ENCODE measurements at regions not wholly inside any gene's neighbourhood (a gene's known extent, or its start where the extent isn't known, plus 50 kb on each side); places are given as distances from the start of the nearest gene placed in this dataset.
"Not testable (repeated sequence)": the region's sequence is repeated elsewhere in the genome, so short reads cannot be mapped to it uniquely, and the experiment has no call there.

- not testable (repeated sequence) for DNase-seq (ENCODE audit: low read depth)
These were observed 145.4 kb downstream of the LAT start for GRCh38 chr16:29130131-29130711.

GRCh38 chr16:29129458-29130038 is 144.7 kb downstream of the LAT start:
- not testable (repeated sequence) for DNase-seq (ENCODE audit: low read depth)

GRCh38 chr16:29128732-29129457 is 144.0 kb downstream of the LAT start:
- not testable (repeated sequence) for DNase-seq (ENCODE audit: low read depth)

GRCh38 chr16:29127806-29128420 is 143.1 kb downstream of the LAT start:
- not testable (repeated sequence) for DNase-seq (ENCODE audit: low read depth)

- no peak for DNase-seq (ENCODE audit: low read depth)
These were observed 141.8 kb downstream of the LAT start for GRCh38 chr16:29126616-29127015.

GRCh38 chr16:29126057-29126494 is 141.2 kb downstream of the LAT start:
- no peak for DNase-seq (ENCODE audit: low read depth)

GRCh38 chr16:29124828-29125227 is 140.0 kb downstream of the LAT start:
- no peak for DNase-seq (ENCODE audit: low read depth)

GRCh38 chr16:29124162-29124561 is 139.3 kb downstream of the LAT start:
- DNase-seq (ENCODE audit: low read depth) = not testable (repeated sequence)

GRCh38 chr16:29120680-29121079 is 135.8 kb downstream of the LAT start:
- DNase-seq (ENCODE audit: low read depth) = not testable (repeated sequence)

- peak; percentile 16 for DNase-seq (ENCODE audit: low read depth)
These were observed 133.6 kb downstream of the LAT start for GRCh38 chr16:29118301-29118957.

GRCh38 chr16:29117631-29118030 is 132.8 kb downstream of the LAT start:
- no peak for DNase-seq (ENCODE audit: low read depth)

- DNase-seq (ENCODE audit: low read depth) = no peak
These were observed 132.1 kb downstream of the LAT start for GRCh38 chr16:29116980-29117379.

- not testable (repeated sequence) for DNase-seq (ENCODE audit: low read depth)
These were observed 131.4 kb downstream of the LAT start for GRCh38 chr16:29116207-29116606.

- DNase-seq (ENCODE audit: low read depth) = not testable (repeated sequence)
These were observed 130.9 kb downstream of the LAT start for GRCh38 chr16:29115802-29116141.

- peak; percentile 33 for DNase-seq (ENCODE audit: low read depth)
These were observed 130.3 kb downstream of the LAT start for GRCh38 chr16:29114989-29115801.

GRCh38 chr16:29114574-29114973 is 129.7 kb downstream of the LAT start:
- DNase-seq (ENCODE audit: low read depth) = no peak

- DNase-seq (ENCODE audit: low read depth) = not testable (repeated sequence)
These were observed 128.6 kb downstream of the LAT start for GRCh38 chr16:29113446-29113845.

- DNase-seq (ENCODE audit: low read depth) = no peak
These were observed 128.0 kb downstream of the LAT start for GRCh38 chr16:29112755-29113347.

GRCh38 chr16:29111901-29112680 is 127.2 kb downstream of the LAT start:
- DNase-seq (ENCODE audit: low read depth) = not testable (repeated sequence)

- DNase-seq (ENCODE audit: low read depth) = no peak
These were observed 126.6 kb downstream of the LAT start for GRCh38 chr16:29111421-29111820.

All from Daoy (cell line).